Activated CD4-positive, alpha-beta memory T cell treated with anti-CD3 and anti-CD28 coated beads, Interleukin-2, amount 10 ng/mL, durations not matched to agents 7 days and 5 days (primary cell): ENCODE measurements at regions not wholly inside any gene's neighbourhood (a gene's known extent, or its start where the extent isn't known, plus 50 kb on each side); places are given as distances from the start of the nearest gene placed in this dataset.
"Not testable (repeated sequence)": the region's sequence is repeated elsewhere in the genome, so short reads cannot be mapped to it uniquely, and the experiment has no call there.

Experiments used
- CTCF ChIA-PET: fragments of 350-600 bp; sonication (Branson Sonifier 250); formaldehyde crosslinking; loops from one replicate; lab custom pipeline; 2021; ENCODE audit warnings: antibody characterized with exemption, inconsistent platforms; lab: Charles Lee
- POLR2A ChIA-PET: fragments of 350-600 bp; sonication (Branson Sonifier 250); formaldehyde crosslinking; loops from one replicate; lab custom pipeline; 2021; ENCODE audit warnings: antibody characterized with exemption; lab: Charles Lee
- DNase-seq: peaks from one replicate; pipeline ENCODE4 v3.0.0-alpha.2; 2020
- H3K27ac Mint-ChIP-seq: one replicate; pipeline ENCODE4 v1.8.0; 2021; ENCODE audit warnings: mild to moderate bottlenecking, mixed read lengths
- H3K27me3 Mint-ChIP-seq: one replicate; pipeline ENCODE4 v1.8.0; 2021; ENCODE audit warnings: mixed read lengths
- H3K36me3 Mint-ChIP-seq: one replicate; pipeline ENCODE4 v1.8.0; 2021; ENCODE audit warnings: low read depth, mixed read lengths
- H3K4me1 Mint-ChIP-seq: one replicate; pipeline ENCODE4 v1.8.0; 2021; ENCODE audit warnings: mixed read lengths
- H3K4me3 Mint-ChIP-seq: one replicate; pipeline ENCODE4 v1.8.0; 2021; ENCODE audit warnings: mild to moderate bottlenecking, mixed read lengths
- H3K9me3 Mint-ChIP-seq: one replicate; pipeline ENCODE4 v1.8.0; 2021; ENCODE audit warnings: mixed read lengths

DNA sequence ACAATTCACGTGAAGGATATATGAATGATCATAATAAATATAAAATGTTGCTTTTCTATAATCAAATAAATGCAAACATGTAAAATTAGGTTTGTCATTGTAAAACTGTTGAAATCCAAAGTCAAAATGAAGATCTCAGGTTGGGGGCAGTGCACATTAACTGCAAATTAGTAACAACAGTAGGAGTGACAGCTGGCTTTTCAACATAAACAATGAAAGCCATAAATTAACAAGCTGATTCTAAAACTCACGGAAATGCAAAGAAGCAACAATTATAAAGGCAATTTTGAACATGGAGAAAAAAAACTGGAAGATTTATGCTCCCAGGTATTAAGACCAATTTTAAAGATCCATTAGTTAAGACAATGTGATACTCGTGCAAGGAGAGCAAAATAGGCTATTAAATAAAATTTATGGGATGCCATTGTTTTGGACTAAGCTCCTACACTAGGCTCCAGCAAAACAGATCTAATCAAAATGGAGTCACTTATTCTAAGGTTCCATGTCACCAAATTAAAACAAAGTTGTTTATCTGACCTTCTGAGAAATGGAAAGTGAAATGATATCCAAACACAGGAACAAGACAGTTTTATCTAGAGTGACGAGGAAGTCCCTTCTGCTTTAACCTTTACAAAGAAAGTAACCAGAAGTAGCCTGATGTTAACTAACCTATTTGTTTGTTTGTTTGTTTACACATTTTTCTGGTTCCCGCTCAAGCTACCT, 770.8 kb downstream of the EPHA7 start:
- Mint-ChIP-seq H3K36me3 (no peaks in the 10 kb centered on the region), H3K9me3 (peaks cover 8% of the 10 kb centered on the region), H3K4me3 (no peak overlapping the region), H3K27me3 (no peaks in the 10 kb centered on the region), H3K27ac (no peak overlapping the region), H3K4me1 (no peaks in the 10 kb centered on the region)
- no peak for DNase-seq
- CTCF ChIA-PET, result no interaction called here
- POLR2A ChIA-PET, result no interaction called here

DNA sequence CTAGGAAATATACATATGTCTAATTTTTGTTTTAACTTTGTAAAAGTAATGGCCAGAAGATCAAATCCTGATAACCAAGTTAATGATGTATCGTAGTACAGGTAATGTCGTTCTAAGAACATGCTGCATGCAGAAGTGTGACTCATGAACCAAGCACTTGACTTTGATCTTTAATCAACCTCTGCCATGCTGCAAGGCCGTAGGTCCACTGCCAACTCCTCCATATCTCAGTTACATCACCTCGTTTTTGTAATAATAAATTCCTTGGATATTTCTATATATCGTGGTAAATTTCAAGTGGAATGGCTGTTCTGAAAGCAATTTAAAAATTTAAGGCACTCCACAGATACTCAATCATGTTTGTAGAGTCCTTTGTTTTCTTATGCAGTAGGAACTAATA, 771.7 kb downstream of the EPHA7 start:
- CTCF ChIA-PET, result no interaction called here
- POLR2A ChIA-PET, result no interaction called here
- no peak overlapping the region for H3K27ac Mint-ChIP-seq
- no peak for DNase-seq
- H3K27me3 Mint-ChIP-seq, result no peaks in the 10 kb centered on the region
- H3K4me3 Mint-ChIP-seq, result no peak overlapping the region
- no peaks in the 10 kb centered on the region for H3K36me3 Mint-ChIP-seq
- H3K4me1 Mint-ChIP-seq, result no peaks in the 10 kb centered on the region
- peaks cover 8% of the 10 kb centered on the region for H3K9me3 Mint-ChIP-seq

DNA sequence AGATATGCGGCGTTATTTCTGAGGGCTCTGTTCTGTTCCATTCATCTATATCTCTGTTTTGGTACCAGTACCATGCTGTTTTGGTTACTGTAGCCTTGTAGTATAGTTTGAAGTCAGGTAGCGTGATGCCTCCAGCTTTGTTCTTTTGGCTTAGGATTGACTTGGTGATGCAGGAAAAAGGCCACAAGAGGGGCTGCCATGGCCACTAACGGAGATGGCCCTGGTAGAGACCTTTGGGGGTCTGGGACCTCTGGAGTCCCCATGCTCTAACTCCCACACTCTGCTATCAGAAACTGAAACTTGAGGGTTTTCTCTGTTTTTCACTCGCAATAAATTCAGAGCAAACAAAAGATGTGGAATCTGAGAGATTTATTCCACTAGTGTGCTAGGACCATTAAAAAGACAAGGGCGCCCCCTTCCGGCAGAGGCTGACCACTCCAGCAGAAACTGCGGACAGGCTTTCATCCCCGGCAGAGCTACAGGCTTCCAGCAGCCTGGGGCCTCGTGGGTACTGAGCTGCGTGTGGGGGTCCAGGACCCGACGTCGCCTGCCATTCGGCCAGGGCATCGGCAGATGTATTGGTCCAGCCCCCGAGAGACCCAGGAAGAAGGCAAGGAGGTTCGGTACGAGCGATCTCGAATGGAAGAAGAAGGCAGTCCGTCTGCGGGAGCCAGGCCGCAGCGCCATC, 775.1 kb downstream of the EPHA7 start:
- POLR2A ChIA-PET, H3K4me3 Mint-ChIP-seq, CTCF ChIA-PET, H3K27ac Mint-ChIP-seq, DNase-seq, H3K27me3 Mint-ChIP-seq, H3K9me3 Mint-ChIP-seq, H3K36me3 Mint-ChIP-seq, H3K4me1 Mint-ChIP-seq: not testable (repeated sequence)

DNA sequence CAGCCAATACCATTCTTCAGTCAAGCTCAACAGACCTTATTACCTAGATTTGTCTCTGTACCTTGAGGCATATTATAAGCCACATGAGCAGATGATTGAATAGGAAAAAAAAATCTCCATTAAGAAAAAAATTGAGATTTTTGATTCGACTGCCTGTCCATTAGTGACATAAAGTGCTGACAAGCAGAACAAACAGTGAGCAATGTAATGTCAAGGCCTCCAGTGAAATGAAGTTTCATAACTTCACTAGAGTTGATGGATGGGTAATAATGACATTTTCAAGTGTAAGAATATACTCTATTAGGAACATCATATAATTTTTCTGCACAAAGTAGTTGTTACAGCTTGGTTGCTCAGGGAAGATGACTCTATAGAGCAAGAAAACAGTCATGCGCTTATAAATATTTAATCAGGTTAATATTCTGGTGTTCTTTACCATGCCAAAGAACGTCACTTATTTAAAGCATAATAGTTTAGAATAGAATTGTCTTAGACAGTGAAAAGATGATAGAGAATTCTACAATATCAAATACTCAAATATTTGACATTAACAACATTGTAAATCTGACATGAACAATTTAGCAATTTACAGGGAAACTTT, 783.7 kb downstream of the EPHA7 start:
- Mint-ChIP-seq H3K27ac (no peak overlapping the region), H3K4me1 (no peaks in the 10 kb centered on the region), H3K27me3 (no peaks in the 10 kb centered on the region), H3K9me3 (peaks cover 3% of the 10 kb centered on the region), H3K4me3 (no peak overlapping the region), H3K36me3 (no peaks in the 10 kb centered on the region)
- ChIA-PET CTCF (no interaction called here), POLR2A (no interaction called here)
- DNase-seq, result no peak

DNA sequence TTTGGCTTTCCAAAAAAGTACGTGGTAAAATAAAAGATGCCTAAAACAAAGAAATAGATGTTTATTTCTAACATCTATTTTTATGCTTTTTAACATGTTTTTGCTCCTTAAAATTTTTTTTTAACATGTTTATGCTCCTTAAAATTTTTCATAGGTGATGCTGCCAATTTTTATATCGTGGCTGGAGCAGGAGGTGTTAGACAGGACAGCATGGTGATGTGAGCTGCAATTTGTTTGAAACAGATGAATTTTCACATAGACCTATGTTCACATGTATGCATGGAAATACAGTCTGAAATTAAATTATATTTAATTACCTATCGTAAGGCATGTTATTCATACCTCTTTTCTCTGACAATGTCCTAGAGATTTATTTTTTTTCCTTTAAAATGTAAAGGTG, 784.8 kb downstream of the EPHA7 start:
- H3K36me3 Mint-ChIP-seq, result no peaks in the 10 kb centered on the region
- H3K27me3 Mint-ChIP-seq, result no peaks in the 10 kb centered on the region
- no peak overlapping the region for H3K4me3 Mint-ChIP-seq
- H3K4me1 Mint-ChIP-seq, result no peaks in the 10 kb centered on the region
- no peak for DNase-seq
- POLR2A ChIA-PET, result no interaction called here
- CTCF ChIA-PET, result no interaction called here
- H3K27ac Mint-ChIP-seq, result no peak overlapping the region
- H3K9me3 Mint-ChIP-seq, result peaks cover 3% of the 10 kb centered on the region

DNA sequence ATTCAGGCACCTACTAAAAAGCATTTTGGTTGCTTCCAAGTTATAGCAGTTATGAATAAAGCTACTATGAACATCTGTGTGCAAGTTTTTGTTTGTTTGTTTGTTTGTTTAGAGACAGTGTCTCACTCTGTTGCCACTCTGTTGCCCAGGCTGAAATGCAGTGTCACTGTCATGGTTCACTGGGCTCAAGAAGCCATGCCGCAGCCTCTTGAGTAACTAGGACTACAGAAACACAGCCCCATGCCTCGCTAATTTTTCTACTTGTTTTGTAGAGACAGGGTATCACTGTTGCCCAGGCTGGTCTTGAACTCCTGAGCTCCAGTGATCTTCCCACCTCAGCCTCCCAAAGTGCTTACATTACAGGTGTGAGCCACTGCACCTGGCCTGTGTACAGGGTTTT, 795.9 kb downstream of the EPHA7 start:
- peaks cover 12% of the 10 kb centered on the region for H3K9me3 Mint-ChIP-seq
- POLR2A ChIA-PET, result no interaction called here
- no peak for DNase-seq
- H3K27ac Mint-ChIP-seq, result no peak overlapping the region
- no peaks in the 10 kb centered on the region for H3K27me3 Mint-ChIP-seq
- no peak overlapping the region for H3K4me3 Mint-ChIP-seq
- CTCF ChIA-PET, result no interaction called here
- H3K36me3 Mint-ChIP-seq, result no peaks in the 10 kb centered on the region
- no peaks in the 10 kb centered on the region for H3K4me1 Mint-ChIP-seq

DNA sequence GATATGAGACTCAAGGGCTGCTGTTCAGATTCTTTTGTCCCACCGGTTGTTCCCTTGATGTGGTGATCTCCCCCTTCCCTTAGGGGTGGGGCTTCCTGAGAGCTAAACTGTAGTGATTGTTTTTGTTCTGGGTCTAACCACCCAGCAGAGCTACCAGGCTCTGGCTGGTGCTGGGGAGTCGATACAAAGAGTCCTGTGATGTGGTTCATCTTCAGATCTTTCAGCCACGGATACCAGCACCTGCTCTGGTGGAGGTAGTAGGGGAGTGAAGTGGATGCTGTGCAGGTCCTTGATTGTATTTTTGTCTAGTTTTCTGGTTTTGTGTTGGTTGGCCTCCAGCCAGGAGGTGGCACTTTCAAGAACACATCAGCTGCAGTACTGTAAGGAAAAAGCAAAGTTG, 801.6 kb downstream of the EPHA7 start:
- Mint-ChIP-seq H3K4me3 (no peak overlapping the region), H3K27ac (no peak overlapping the region), H3K36me3 (no peaks in the 10 kb centered on the region), H3K27me3 (no peaks in the 10 kb centered on the region), H3K9me3 (peaks cover 14% of the 10 kb centered on the region), H3K4me1 (no peaks in the 10 kb centered on the region)
- CTCF ChIA-PET, result no interaction called here
- no peak for DNase-seq
- POLR2A ChIA-PET, result no interaction called here

DNA sequence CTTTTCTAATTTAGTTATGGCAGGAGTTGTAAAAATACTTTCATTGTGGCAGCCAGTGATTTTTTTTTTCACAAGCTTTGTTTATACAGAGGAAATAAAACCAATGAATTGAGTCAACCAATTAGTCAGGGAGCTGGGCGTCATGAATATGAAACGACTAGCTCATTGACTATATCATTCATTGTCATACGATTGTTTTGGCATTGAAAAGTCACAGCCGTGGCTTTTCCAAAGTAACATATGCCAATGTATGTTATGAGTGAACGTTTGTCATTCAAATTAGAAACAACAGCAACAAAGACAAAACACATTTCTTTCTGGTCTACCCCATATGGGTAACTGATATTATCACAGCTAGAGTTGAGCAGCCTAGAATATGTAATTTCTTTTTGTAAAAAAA, 810.6 kb downstream of the EPHA7 start:
- no peak for DNase-seq
- POLR2A ChIA-PET, result no interaction called here

DNA sequence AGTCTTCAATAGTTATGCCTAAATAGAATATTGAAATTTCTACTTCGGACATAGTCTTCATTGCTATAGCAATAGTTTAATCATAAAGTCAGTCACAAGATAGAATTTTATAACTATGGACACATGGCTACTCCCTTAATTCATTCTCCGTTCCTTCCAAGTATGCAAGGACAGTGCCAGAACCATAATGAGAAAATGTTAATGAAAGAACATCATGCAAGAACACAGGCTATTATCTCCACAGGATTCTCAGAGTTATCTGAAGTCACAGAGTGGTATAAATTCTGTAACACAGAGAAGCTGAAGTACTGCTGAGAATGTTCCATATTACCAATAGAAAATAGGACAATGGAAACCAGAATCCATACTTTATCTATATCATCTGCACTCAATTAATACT, 826.2 kb downstream of the EPHA7 start:
- Mint-ChIP-seq H3K27me3 (no peaks in the 10 kb centered on the region), H3K4me1 (no peaks in the 10 kb centered on the region), H3K36me3 (no peaks in the 10 kb centered on the region), H3K27ac (no peak overlapping the region), H3K4me3 (no peak overlapping the region), H3K9me3 (no peaks in the 10 kb centered on the region)
- no peak for DNase-seq
- ChIA-PET CTCF (no interaction called here), POLR2A (no interaction called here)

More for the DNA sequence above, 810.6 kb downstream of the EPHA7 start:
- no peaks in the 10 kb centered on the region for H3K4me1 Mint-ChIP-seq
- CTCF ChIA-PET, result no interaction called here
- H3K27me3 Mint-ChIP-seq, result no peaks in the 10 kb centered on the region
- peaks cover 17% of the 10 kb centered on the region for H3K9me3 Mint-ChIP-seq
- H3K27ac Mint-ChIP-seq, result no peak overlapping the region
- no peaks in the 10 kb centered on the region for H3K36me3 Mint-ChIP-seq
- no peak overlapping the region for H3K4me3 Mint-ChIP-seq

DNA sequence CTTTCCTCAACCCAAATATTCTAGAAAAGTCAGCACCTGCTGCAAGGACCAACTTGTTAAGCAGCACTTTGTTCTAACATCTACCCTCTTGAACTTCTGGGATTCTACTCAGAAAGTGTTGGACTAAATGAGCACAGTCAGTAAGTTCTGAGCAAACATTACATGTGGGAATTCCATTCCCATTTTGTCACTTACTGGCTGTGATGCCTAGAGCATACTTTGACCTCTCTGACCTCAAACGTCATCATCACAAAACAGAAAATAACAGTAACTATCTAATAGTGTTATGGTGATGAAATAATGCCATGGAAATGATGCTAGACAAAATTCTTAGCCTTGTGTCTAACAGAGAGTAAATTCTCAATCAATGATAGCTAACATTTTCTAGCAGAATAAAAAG, 829.4 kb downstream of the EPHA7 start:
- H3K4me3 Mint-ChIP-seq, result no peak overlapping the region
- no peaks in the 10 kb centered on the region for H3K4me1 Mint-ChIP-seq
- ChIA-PET POLR2A (no interaction called here), CTCF (no interaction called here)
- no peaks in the 10 kb centered on the region for H3K27me3 Mint-ChIP-seq
- no peak for DNase-seq
- H3K9me3 Mint-ChIP-seq, result no peaks in the 10 kb centered on the region
- no peak overlapping the region for H3K27ac Mint-ChIP-seq
- no peaks in the 10 kb centered on the region for H3K36me3 Mint-ChIP-seq

DNA sequence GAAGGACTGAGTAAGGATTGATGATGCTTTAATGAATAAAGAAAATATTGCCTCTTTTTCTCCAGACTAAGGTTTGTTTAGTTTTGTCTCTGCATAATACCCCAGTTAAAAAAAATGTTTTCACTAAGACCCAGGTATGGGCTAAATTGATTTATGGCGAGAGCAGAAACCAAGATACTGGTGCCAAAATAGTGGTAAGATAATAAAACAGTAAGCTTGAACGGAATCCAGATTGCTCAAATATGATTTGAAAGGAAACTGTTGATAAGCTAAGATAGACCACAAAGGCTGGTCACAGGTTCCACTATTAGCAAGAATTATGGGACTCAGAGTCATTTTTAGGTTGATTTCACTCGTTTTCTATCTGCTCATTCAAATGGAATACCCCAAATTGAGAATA, 831.2 kb downstream of the EPHA7 start:
- no peaks in the 10 kb centered on the region for H3K4me1 Mint-ChIP-seq
- no peaks in the 10 kb centered on the region for H3K36me3 Mint-ChIP-seq
- POLR2A ChIA-PET, result no interaction called here

DNA sequence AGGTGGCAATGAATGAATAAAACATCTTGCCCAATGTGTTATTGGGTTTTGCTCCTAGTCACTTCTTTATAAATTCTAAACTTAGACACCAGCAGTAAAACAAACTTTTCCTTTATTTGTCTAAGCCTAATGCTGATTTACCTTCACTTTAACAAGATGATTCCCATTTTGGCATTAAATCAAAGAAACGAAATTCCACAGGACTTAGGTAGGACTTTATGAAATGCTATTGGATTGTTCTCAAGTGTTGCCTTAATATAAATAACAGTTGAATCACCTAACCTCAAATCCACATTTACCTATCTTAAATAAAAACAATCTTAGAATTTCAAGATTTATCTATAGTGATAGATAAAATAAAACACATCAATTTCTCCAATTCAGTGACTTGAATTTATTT, 831.8 kb downstream of the EPHA7 start:
- Mint-ChIP-seq H3K36me3 (no peaks in the 10 kb centered on the region), H3K4me3 (no peak overlapping the region), H3K4me1 (no peaks in the 10 kb centered on the region), H3K27me3 (no peaks in the 10 kb centered on the region), H3K27ac (no peak overlapping the region), H3K9me3 (no peaks in the 10 kb centered on the region)
- CTCF ChIA-PET, result no interaction called here
- no peak for DNase-seq
- POLR2A ChIA-PET, result no interaction called here

More for the DNA sequence above, 831.2 kb downstream of the EPHA7 start:
- H3K27me3 Mint-ChIP-seq, result no peaks in the 10 kb centered on the region
- CTCF ChIA-PET, result no interaction called here
- H3K27ac Mint-ChIP-seq, result no peak overlapping the region
- no peak for DNase-seq
- H3K4me3 Mint-ChIP-seq, result no peak overlapping the region
- H3K9me3 Mint-ChIP-seq, result no peaks in the 10 kb centered on the region

DNA sequence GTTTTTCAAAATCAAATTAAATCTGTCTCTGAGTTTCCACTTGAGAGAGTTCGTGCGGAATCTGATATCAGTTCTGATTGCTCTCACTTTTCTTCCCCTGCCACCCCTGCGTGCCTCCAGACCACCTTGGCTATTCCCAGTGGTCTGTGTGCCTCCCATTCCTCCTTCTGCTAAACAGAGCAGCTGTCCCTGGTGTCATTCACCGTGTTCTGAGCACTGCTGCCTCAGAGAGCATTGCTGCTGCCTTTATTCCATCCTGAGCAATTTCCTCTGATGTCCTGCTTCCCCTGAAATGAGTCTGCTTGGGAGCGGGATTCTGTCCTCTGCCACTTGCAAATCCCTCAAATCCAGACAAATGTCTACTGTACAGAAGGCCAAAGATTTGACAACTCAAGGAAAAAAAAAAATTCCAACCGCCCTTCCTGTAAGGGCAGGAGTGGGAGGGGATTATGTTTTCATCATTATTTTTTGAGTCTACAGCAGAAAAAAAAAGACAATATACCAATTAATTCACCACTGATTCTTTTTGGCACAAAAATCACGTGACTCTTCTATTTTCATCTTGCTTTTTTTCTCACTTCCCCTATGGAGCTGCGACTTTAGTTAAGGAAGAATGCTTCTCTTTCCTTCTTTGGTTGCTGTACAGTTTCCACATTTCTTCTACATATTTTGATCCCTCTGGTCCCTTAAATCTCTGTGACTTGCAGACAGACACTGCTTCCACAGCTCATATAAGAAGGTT, 833.0 kb downstream of the EPHA7 start:
- ChIA-PET CTCF (no interaction called here), POLR2A (no interaction called here)
- Mint-ChIP-seq H3K27me3 (no peaks in the 10 kb centered on the region), H3K4me1 (no peaks in the 10 kb centered on the region), H3K27ac (no peak overlapping the region), H3K9me3 (no peaks in the 10 kb centered on the region), H3K4me3 (no peak overlapping the region), H3K36me3 (no peaks in the 10 kb centered on the region)
- DNase-seq, result no peak
